GM23338 (cell line): ENCODE measurements at regions not wholly inside any gene's neighbourhood (a gene's known extent, or its start where the extent isn't known, plus 50 kb on each side); places are given as distances from the start of the nearest gene placed in this dataset.
A peak's percentile ranks its signal among the peaks of the same experiment; 100 is the strongest.

Source experiments
- ATAC-seq: fragments of 200-7000 bp; cut with Tn5 transposase; 3 replicates; pipeline ENCODE4 v1.9.1; 2020
- DNase-seq: peaks from one replicate; pipeline ENCODE4 v3.0.0-alpha.2; 2015; ENCODE audit warnings: low spot score
- H2AFZ ChIP-seq: fragments of 200-600 bp; sonication (generic); 2 replicates; pipeline ENCODE4 v1.8.0; 2016; ENCODE audit warnings: antibody characterized with exemption, mild to moderate bottlenecking, moderate library complexity
- H3F3A ChIP-seq: fragments of 200-600 bp; sonication (generic); replicated peaks from 2 replicates; pipeline ENCODE4 v1.8.0; 2017; ENCODE audit warnings: antibody characterized with exemption, mixed run types, low read depth
- H3K27ac ChIP-seq: fragments of 200-600 bp; sonication (generic); 2 replicates; pipeline ENCODE4 v1.6.1; 2016; ENCODE audit warnings: low read depth
- H3K27me3 ChIP-seq: fragments of 200-600 bp; sonication (generic); 2 replicates; pipeline ENCODE4 v1.8.0; 2016; ENCODE audit warnings: mild to moderate bottlenecking, mixed run types, moderate library complexity; ENCODE audit not compliant: insufficient read depth
- H3K36me3 ChIP-seq: fragments of 200-600 bp; sonication (generic); 2 replicates; pipeline ENCODE4 v1.8.0; 2016; ENCODE audit warnings: mild to moderate bottlenecking; ENCODE audit not compliant: insufficient read depth
- H3K4me1 ChIP-seq: fragments of 200-600 bp; sonication (generic); 2 replicates; pipeline ENCODE4 v1.8.0; 2016; ENCODE audit warnings: mild to moderate bottlenecking, moderate library complexity; ENCODE audit not compliant: insufficient read depth
- H3K4me2 ChIP-seq: fragments of 200-600 bp; sonication (generic); 2 replicates; pipeline ENCODE4 v1.7.1; 2017; ENCODE audit warnings: mixed run types
- H3K4me3 ChIP-seq: fragments of 200-600 bp; sonication (generic); 2 replicates; pipeline ENCODE4 v1.6.1; 2016; ENCODE audit warnings: mixed run types
- H3K79me2 ChIP-seq: fragments of 200-600 bp; sonication (generic); replicated peaks from 2 replicates; pipeline ENCODE4 v1.8.0; 2017; ENCODE audit warnings: mild to moderate bottlenecking; ENCODE audit not compliant: insufficient read depth
- H3K9me2 ChIP-seq: fragments of 200-600 bp; sonication (generic); 2 replicates; pipeline ENCODE4 v1.8.0; 2017; ENCODE audit not compliant: insufficient read depth
- H4K20me1 ChIP-seq: fragments of 200-600 bp; sonication (generic); replicated peaks from 2 replicates; pipeline ENCODE4 v1.8.0; 2017; ENCODE audit warnings: mild to moderate bottlenecking; ENCODE audit not compliant: insufficient read depth
- H3K27ac Mint-ChIP-seq: 2 replicates; pipeline ENCODE4 v1.8.0; 2020; ENCODE audit warnings: inconsistent platforms, mild to moderate bottlenecking, moderate library complexity, mixed read lengths
- H3K27me3 Mint-ChIP-seq: 3 replicates; pipeline ENCODE4 v1.8.0; 2022; ENCODE audit warnings: low read depth, mild to moderate bottlenecking, moderate library complexity, mixed read lengths, inconsistent platforms; ENCODE audit not compliant: insufficient read depth, poor library complexity
- H3K36me3 Mint-ChIP-seq: 3 replicates; pipeline ENCODE4 v1.8.0; 2021; ENCODE audit warnings: low read depth, mild to moderate bottlenecking, inconsistent platforms, moderate library complexity, mixed read lengths
- H3K4me1 Mint-ChIP-seq: 3 replicates; pipeline ENCODE4 v1.8.0; 2020; ENCODE audit warnings: mild to moderate bottlenecking, inconsistent platforms, mixed read lengths
- H3K4me3 Mint-ChIP-seq: 3 replicates; pipeline ENCODE4 v1.8.0; 2021; ENCODE audit warnings: moderate library complexity, mild to moderate bottlenecking, inconsistent platforms, mixed read lengths
- H3K9me3 Mint-ChIP-seq: 3 replicates; pipeline ENCODE4 v1.8.0; 2020; ENCODE audit warnings: moderate library complexity, mild to moderate bottlenecking, inconsistent platforms, mixed read lengths
- CREB1 ChIP-seq: fragments of 250-450 bp; sonication (Bioruptor Pico); IDR thresholded peaks from 2 replicates; pipeline ENCODE4 v1.5.0; 2020; ENCODE audit warnings: low read depth, mild to moderate bottlenecking, moderate library complexity
- CTCF ChIP-seq, 2 experiments: fragments of 200-600 bp in 1 of 2; sonication (generic) in 1 of 2; conservative IDR thresholded peaks; 2 replicates each; pipeline versions ENCODE4 v1.5.1 to v1.6.1; 2016 to 2017; ENCODE audit warnings: antibody characterized with exemption in 2 of 2, low read depth in 2 of 2, mild to moderate bottlenecking in 2 of 2, moderate library complexity in 1 of 2
- ETS1 ChIP-seq: IDR thresholded peaks from 2 replicates; pipeline ENCODE4 v1.6.1; 2016; ENCODE audit warnings: antibody characterized with exemption
- EZH2 ChIP-seq: fragments of 200-600 bp; sonication (generic); IDR thresholded peaks from one replicate; pipeline ENCODE4 v1.8.0; 2017; ENCODE audit warnings: antibody characterized with exemption, mild to moderate bottlenecking, low read depth; ENCODE audit not compliant: unreplicated experiment
- EZH2phosphoT487 ChIP-seq: fragments of 200-600 bp; sonication (generic); IDR thresholded peaks from one replicate; pipeline ENCODE4 v1.8.1; 2018; ENCODE audit warnings: antibody characterized with exemption; ENCODE audit not compliant: unreplicated experiment
- JUNB ChIP-seq: IDR thresholded peaks from one replicate; pipeline ENCODE4 v1.6.1; 2016; ENCODE audit warnings: antibody characterized with exemption; ENCODE audit not compliant: unreplicated experiment
- NANOG ChIP-seq: IDR thresholded peaks from 2 replicates; pipeline ENCODE4 v1.6.1; 2016; ENCODE audit warnings: antibody characterized with exemption, borderline replicate concordance
- POLR2AphosphoS5 ChIP-seq: IDR thresholded peaks from 2 replicates; pipeline ENCODE4 v1.6.1; 2016; ENCODE audit warnings: antibody characterized with exemption, low read depth
- REST ChIP-seq: IDR thresholded peaks from one replicate; pipeline ENCODE4 v1.6.1; 2018; ENCODE audit warnings: antibody characterized with exemption; ENCODE audit not compliant: unreplicated experiment
- STAT1 ChIP-seq: IDR thresholded peaks from one replicate; pipeline ENCODE4 v1.6.1; 2016; ENCODE audit warnings: antibody characterized with exemption; ENCODE audit not compliant: unreplicated experiment
- ZNF114 ChIP-seq: fragments of 250-450 bp; sonication (Bioruptor Pico); IDR thresholded peaks from 2 replicates; pipeline ENCODE4 v1.5.0; 2020; ENCODE audit warnings: mild to moderate bottlenecking, moderate library complexity
- ZNF331 ChIP-seq: fragments of 250-450 bp; sonication (Bioruptor Pico); IDR thresholded peaks from 2 replicates; pipeline ENCODE4 v1.5.0; 2020; ENCODE audit warnings: low read depth, mild to moderate bottlenecking, moderate library complexity
- ZNF462 ChIP-seq: fragments of 250-450 bp; sonication (Bioruptor Pico); IDR thresholded peaks from 2 replicates; pipeline ENCODE4 v1.5.0; 2020; ENCODE audit warnings: mild to moderate bottlenecking, moderate library complexity

GRCh38 chr2:150034665-150035064 is 447.1 kb upstream of the MMADHC start:
- Mint-ChIP-seq H3K4me1 (peaks cover 5% of the 10 kb centered on the region; the same call in 2 of the 3 replicates), H3K4me3 (no peak overlapping the region), H3K27ac (no peak overlapping the region), H3K36me3 (no peaks in the 10 kb centered on the region), H3K27me3 (no peaks in the 10 kb centered on the region), H3K9me3 (no peaks in the 10 kb centered on the region)
- Histone ChIP-seq H3K36me3 (no peaks in the 10 kb centered on the region), H3F3A (no peaks in the 10 kb centered on the region), H3K4me2 (no peak overlapping the region), H3K4me3 (no peak overlapping the region), H4K20me1 (no peaks in the 10 kb centered on the region), H3K79me2 (no peaks in the 10 kb centered on the region), H3K27ac (no peak overlapping the region), H2AFZ (peak overlapping the region; percentile 29; the same call in 1 of the 2 replicates), H3K9me2 (peaks cover 5% of the 10 kb centered on the region; the same call in 1 of the 2 replicates), H3K4me1 (no peaks in the 10 kb centered on the region), H3K27me3 (no peaks in the 10 kb centered on the region)
- TF ChIP-seq JUNB = no peak
- no peak for TF ChIP-seq NANOG
- TF ChIP-seq ETS1 = no peak
- no peak for TF ChIP-seq CTCF (conservative IDR thresholded peaks at IDR 0.05; ENCODE audit: low read depth in 2 of 2)
- TF ChIP-seq POLR2AphosphoS5 = no peak
- no peak for TF ChIP-seq EZH2phosphoT487
- TF ChIP-seq ZNF331 (CRISPR knock-in tag) = no peak
- no peak for TF ChIP-seq EZH2
- TF ChIP-seq CREB1 (CRISPR knock-in tag) = no peak
- TF ChIP-seq REST = no peak
- no peak for TF ChIP-seq ZNF462
- TF ChIP-seq ZNF114 (CRISPR knock-in tag) = no peak
- no peak for TF ChIP-seq STAT1
- no peak for ATAC-seq
- no peak for DNase-seq
